ENCODE measurements at regions not wholly inside any gene's neighbourhood (a gene's known extent, or its start where the extent isn't known, plus 50 kb on each side); places are given as distances from the start of the nearest gene placed in this dataset.

DNA sequence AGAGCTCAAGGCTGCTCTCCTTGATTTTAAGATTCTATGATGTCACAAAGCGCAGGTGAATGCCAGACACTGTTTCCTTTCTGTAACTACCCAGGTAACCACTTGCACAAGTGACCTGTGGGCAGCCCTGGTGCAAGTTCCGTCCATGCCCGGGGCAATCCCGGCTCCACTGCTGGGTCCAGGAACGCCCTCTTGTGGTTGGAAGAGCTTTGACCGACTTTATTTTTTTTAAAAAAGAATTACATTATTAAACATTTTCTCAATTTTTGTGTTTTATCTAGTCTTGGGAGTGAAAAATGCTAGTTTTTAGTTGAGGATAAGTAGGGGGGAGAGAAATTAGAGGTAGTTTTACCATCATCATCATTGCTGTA, 695.2 kb downstream of the QKI start:
- Histone ChIP-seq H3K4me3 (ENCODE audit: low read depth, low read length) (no peak overlapping the region), H3K4me1 (ENCODE audit: control insufficient read depth, insufficient read depth, low read length) (no peaks in the 10 kb centered on the region), H3K9me3 (ENCODE audit: control insufficient read depth, insufficient read depth, low read depth, low read length) (peaks cover 7% of the 10 kb centered on the region; the same call in 1 of the 2 replicates), H3K27ac (ENCODE audit: low read depth, low read length) (no peak overlapping the region), H3K36me3 (ENCODE audit: control insufficient read depth, insufficient read depth, low read length) (no peaks in the 10 kb centered on the region), H3K27me3 (ENCODE audit: control insufficient read depth, insufficient read depth, low read length) (no peaks in the 10 kb centered on the region), H3K9ac (ENCODE audit: low read length) (no peak overlapping the region)

DNA sequence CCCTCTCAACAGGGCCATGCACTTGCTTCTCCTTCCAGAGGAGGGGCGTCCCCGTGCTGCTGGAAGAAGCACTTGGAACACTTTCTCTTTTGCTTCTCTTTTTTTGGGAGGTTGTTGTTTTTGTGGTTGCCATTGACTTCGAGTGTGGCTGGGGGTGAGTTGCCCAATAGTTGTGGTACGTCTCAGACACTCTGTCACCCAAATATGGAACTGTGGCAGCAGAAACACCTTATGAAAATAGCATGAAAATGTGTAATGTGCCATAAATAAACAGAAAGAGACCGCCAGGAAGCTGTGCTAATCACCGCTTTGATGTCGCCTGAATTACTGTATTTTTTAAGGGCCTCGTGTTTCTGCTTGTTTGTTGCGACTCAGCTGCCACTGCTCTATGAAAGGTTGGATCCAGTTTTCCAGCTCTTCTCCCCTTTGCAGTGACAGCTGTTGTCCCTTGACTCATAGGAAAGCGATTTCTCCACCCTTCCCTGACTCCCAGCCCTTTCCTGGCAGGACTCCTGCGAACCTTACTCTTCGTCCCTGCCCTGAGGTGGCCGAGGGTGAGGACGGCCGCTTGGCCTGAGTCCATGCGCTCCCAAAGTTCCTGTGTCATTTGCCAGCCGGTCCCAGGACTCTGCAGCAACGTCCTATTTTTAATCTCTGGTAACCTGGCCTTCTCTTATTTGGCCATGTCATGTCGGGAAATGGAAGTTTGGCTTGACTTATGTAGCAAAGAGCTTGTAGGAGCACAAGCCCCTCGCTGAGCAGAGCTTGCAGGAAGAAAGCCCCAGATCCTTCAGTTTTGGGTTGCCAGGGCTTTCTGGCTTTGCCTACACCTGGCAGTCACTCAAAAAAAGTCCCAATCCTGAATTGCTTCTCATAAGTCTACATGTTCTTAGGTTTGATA, 694.6 kb downstream of the QKI start:
- no peaks in the 10 kb centered on the region for H3K36me3 ChIP-seq (ENCODE audit: control insufficient read depth, insufficient read depth, low read length)
- H3K9me3 ChIP-seq (ENCODE audit: control insufficient read depth, insufficient read depth, low read depth, low read length): peaks cover 7% of the 10 kb centered on the region; the same call in 1 of the 2 replicates
- no peak overlapping the region for H3K27ac ChIP-seq (ENCODE audit: low read depth, low read length)
- H3K4me1 ChIP-seq (ENCODE audit: control insufficient read depth, insufficient read depth, low read length): no peaks in the 10 kb centered on the region
- no peak overlapping the region for H3K9ac ChIP-seq (ENCODE audit: low read length)
- no peak overlapping the region for H3K4me3 ChIP-seq (ENCODE audit: low read depth, low read length)
- no peaks in the 10 kb centered on the region for H3K27me3 ChIP-seq (ENCODE audit: control insufficient read depth, insufficient read depth, low read length)

GRCh38 chr6:164108092-164108491, 693.6 kb downstream of the QKI start:
- H3K9me3 ChIP-seq (ENCODE audit: control insufficient read depth, insufficient read depth, low read depth, low read length): no peaks in the 10 kb centered on the region
- no peak overlapping the region for H3K9ac ChIP-seq (ENCODE audit: low read length)
- no peaks in the 10 kb centered on the region for H3K27me3 ChIP-seq (ENCODE audit: control insufficient read depth, insufficient read depth, low read length)
- H3K4me3 ChIP-seq (ENCODE audit: low read depth, low read length): no peak overlapping the region
- H3K4me1 ChIP-seq (ENCODE audit: control insufficient read depth, insufficient read depth, low read length): no peaks in the 10 kb centered on the region
- no peak overlapping the region for H3K27ac ChIP-seq (ENCODE audit: low read depth, low read length)
- H3K36me3 ChIP-seq (ENCODE audit: control insufficient read depth, insufficient read depth, low read length): no peaks in the 10 kb centered on the region

GRCh38 chr6:164107297-164107995, 692.9 kb downstream of the QKI start:
- Histone ChIP-seq H3K36me3 (ENCODE audit: control insufficient read depth, insufficient read depth, low read length) (no peaks in the 10 kb centered on the region), H3K4me1 (ENCODE audit: control insufficient read depth, insufficient read depth, low read length) (peaks cover 4% of the 10 kb centered on the region), H3K27me3 (ENCODE audit: control insufficient read depth, insufficient read depth, low read length) (no peaks in the 10 kb centered on the region), H3K4me3 (ENCODE audit: low read depth, low read length) (no peak overlapping the region), H3K27ac (ENCODE audit: low read depth, low read length) (no peak overlapping the region), H3K9me3 (ENCODE audit: control insufficient read depth, insufficient read depth, low read depth, low read length) (no peaks in the 10 kb centered on the region), H3K9ac (ENCODE audit: low read length) (no peak overlapping the region)

DNA sequence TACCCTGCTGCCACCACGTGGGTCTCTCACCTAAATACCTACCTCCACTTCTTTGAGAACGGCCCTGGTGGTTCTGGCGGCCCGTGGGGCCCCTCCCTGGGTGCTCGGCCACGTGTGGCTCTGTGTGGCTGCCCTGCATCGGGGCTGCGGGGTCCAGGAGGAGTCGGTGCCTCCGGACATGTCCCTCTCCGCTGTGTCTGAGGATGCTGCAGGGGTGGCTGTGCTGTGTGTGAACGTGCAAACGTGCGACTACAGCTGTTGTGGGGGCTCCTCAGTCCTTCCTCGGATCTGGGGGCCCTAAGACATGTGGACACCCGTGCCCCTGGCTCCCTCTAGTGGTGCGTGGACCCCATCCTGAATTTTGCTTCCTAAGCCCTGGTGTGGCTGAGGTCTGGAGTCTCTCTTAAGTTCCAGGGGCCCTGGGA, 691.8 kb downstream of the QKI start:
- no peak overlapping the region for H3K27ac ChIP-seq (ENCODE audit: low read depth, low read length)

DNA sequence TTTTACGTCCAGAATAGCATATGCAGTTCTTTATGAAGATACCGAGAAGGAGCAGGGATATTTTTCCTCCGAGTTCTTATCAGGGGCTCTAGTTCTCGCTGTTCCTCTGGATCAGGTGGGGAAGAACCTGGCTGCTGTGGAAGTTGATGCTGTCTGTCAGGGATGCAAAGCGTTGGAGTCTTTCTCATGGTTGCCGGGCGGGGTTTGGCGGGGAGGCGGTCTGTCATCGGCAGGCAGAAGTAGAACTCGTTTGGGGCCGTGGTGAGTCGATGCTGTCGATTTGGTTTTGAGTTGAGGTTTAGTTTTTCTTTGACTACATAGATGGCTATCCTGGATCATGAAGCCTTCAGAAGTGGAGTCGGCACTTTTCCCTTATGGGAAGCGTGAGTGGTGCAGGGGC, 691.2 kb downstream of the QKI start:
- Histone ChIP-seq H3K4me3 (ENCODE audit: low read depth, low read length) (no peak overlapping the region), H3K4me1 (ENCODE audit: control insufficient read depth, insufficient read depth, low read length) (peaks cover 7% of the 10 kb centered on the region), H3K27ac (ENCODE audit: low read depth, low read length) (no peak overlapping the region), H3K36me3 (ENCODE audit: control insufficient read depth, insufficient read depth, low read length) (no peaks in the 10 kb centered on the region), H3K27me3 (ENCODE audit: control insufficient read depth, insufficient read depth, low read length) (no peaks in the 10 kb centered on the region), H3K9me3 (ENCODE audit: control insufficient read depth, insufficient read depth, low read depth, low read length) (no peaks in the 10 kb centered on the region), H3K9ac (ENCODE audit: low read length) (no peak overlapping the region)

More for the DNA sequence above, 691.8 kb downstream of the QKI start:
- Histone ChIP-seq H3K27me3 (ENCODE audit: control insufficient read depth, insufficient read depth, low read length) (no peaks in the 10 kb centered on the region), H3K36me3 (ENCODE audit: control insufficient read depth, insufficient read depth, low read length) (no peaks in the 10 kb centered on the region), H3K9me3 (ENCODE audit: control insufficient read depth, insufficient read depth, low read depth, low read length) (no peaks in the 10 kb centered on the region), H3K4me3 (ENCODE audit: low read depth, low read length) (no peak overlapping the region), H3K9ac (ENCODE audit: low read length) (no peak overlapping the region), H3K4me1 (ENCODE audit: control insufficient read depth, insufficient read depth, low read length) (peaks cover 7% of the 10 kb centered on the region)

- H3K4me3 ChIP-seq (ENCODE audit: low read depth, low read length): no peak overlapping the region
- H3K4me1 ChIP-seq (ENCODE audit: control insufficient read depth, insufficient read depth, low read length): peaks cover 7% of the 10 kb centered on the region
- H3K27ac ChIP-seq (ENCODE audit: low read depth, low read length): no peak overlapping the region
- H3K36me3 ChIP-seq (ENCODE audit: control insufficient read depth, insufficient read depth, low read length): no peaks in the 10 kb centered on the region
- H3K9me3 ChIP-seq (ENCODE audit: control insufficient read depth, insufficient read depth, low read depth, low read length): no peaks in the 10 kb centered on the region
- H3K9ac ChIP-seq (ENCODE audit: low read length): no peak overlapping the region
- H3K27me3 ChIP-seq (ENCODE audit: control insufficient read depth, insufficient read depth, low read length): no peaks in the 10 kb centered on the region
These were observed 689.9 kb downstream of the QKI start for GRCh38 chr6:164104432-164104831.

DNA sequence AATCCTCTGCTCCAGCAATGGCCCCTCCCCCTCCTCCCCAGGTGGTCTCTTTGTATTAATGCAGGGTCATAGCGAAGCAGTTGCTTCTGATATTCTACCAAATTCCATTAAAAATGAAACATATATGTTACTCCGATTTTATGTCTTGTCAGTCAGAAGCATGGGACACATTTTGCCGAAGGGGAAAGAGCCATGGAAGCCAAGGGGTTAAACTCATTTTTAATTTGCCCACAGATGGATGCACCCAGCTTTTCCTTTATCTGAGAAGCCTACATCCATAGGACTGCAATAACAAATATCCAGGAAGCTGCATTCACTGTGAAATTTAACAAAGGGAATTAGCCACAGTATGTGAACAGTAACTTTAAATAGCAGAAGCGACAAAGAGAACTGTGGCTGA, 688.2 kb downstream of the QKI start:
- Histone ChIP-seq H3K27ac (ENCODE audit: low read depth, low read length) (no peak overlapping the region), H3K9ac (ENCODE audit: low read length) (no peak overlapping the region), H3K4me3 (ENCODE audit: low read depth, low read length) (no peak overlapping the region), H3K4me1 (ENCODE audit: control insufficient read depth, insufficient read depth, low read length) (peaks cover 7% of the 10 kb centered on the region), H3K36me3 (ENCODE audit: control insufficient read depth, insufficient read depth, low read length) (no peaks in the 10 kb centered on the region), H3K9me3 (ENCODE audit: control insufficient read depth, insufficient read depth, low read depth, low read length) (no peaks in the 10 kb centered on the region), H3K27me3 (ENCODE audit: control insufficient read depth, insufficient read depth, low read length) (no peaks in the 10 kb centered on the region)

DNA sequence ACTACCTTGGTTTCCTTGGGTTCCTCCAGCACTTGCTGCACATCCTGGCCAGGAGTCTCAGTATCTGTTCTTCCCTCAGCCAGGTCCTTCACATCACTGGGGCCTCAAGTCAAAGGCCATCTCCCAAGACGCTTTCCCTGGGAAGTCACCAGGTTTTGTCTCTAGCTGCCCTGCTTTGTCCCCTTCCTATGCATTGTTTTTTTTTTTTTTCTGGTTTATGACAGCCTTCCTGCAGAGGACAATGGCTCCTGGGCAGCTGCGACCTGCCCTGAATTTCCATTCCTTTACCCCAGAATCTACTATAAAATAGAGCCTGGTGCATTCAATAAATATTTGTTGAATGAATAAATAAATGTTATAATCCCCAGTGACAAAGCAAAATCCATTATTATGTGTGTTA, 687.3 kb downstream of the QKI start:
- H3K9ac ChIP-seq (ENCODE audit: low read length): no peak overlapping the region
- H3K27ac ChIP-seq (ENCODE audit: low read depth, low read length): no peak overlapping the region
- no peak overlapping the region for H3K4me3 ChIP-seq (ENCODE audit: low read depth, low read length)
- H3K27me3 ChIP-seq (ENCODE audit: control insufficient read depth, insufficient read depth, low read length): no peaks in the 10 kb centered on the region
- H3K36me3 ChIP-seq (ENCODE audit: control insufficient read depth, insufficient read depth, low read length): no peaks in the 10 kb centered on the region
- H3K4me1 ChIP-seq (ENCODE audit: control insufficient read depth, insufficient read depth, low read length): peaks cover 7% of the 10 kb centered on the region
- no peaks in the 10 kb centered on the region for H3K9me3 ChIP-seq (ENCODE audit: control insufficient read depth, insufficient read depth, low read depth, low read length)

- Histone ChIP-seq H3K27ac (ENCODE audit: low read depth, low read length) (no peak overlapping the region), H3K4me3 (ENCODE audit: low read depth, low read length) (no peak overlapping the region), H3K4me1 (ENCODE audit: control insufficient read depth, insufficient read depth, low read length) (peaks cover 7% of the 10 kb centered on the region), H3K27me3 (ENCODE audit: control insufficient read depth, insufficient read depth, low read length) (no peaks in the 10 kb centered on the region), H3K9ac (ENCODE audit: low read length) (no peak overlapping the region), H3K36me3 (ENCODE audit: control insufficient read depth, insufficient read depth, low read length) (no peaks in the 10 kb centered on the region), H3K9me3 (ENCODE audit: control insufficient read depth, insufficient read depth, low read depth, low read length) (no peaks in the 10 kb centered on the region)
These were observed 684.8 kb downstream of the QKI start for GRCh38 chr6:164099269-164099865.

DNA sequence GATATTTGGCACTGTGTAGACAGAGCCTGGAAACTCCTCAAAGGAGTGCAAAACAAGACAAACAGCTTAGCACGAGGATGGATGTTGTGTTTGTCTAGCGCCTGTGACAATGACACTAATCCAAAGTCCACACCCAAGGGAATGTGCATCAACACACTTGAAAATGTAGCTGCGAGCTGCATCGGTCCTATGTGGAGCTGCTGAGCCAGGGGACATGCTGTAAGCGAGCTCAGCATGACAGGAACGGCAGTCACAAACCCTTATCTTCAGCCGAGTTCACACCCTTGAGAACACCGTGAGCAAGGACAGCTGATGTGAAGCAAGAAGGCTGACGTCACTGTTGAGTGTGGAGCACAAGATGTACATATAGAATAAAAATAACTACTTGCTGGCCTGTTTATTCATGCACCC, 684.3 kb downstream of the QKI start:
- no peak overlapping the region for H3K9ac ChIP-seq (ENCODE audit: low read length)
- no peaks in the 10 kb centered on the region for H3K36me3 ChIP-seq (ENCODE audit: control insufficient read depth, insufficient read depth, low read length)
- peaks cover 7% of the 10 kb centered on the region for H3K4me1 ChIP-seq (ENCODE audit: control insufficient read depth, insufficient read depth, low read length)
- H3K27me3 ChIP-seq (ENCODE audit: control insufficient read depth, insufficient read depth, low read length): no peaks in the 10 kb centered on the region
- no peaks in the 10 kb centered on the region for H3K9me3 ChIP-seq (ENCODE audit: control insufficient read depth, insufficient read depth, low read depth, low read length)
- no peak overlapping the region for H3K27ac ChIP-seq (ENCODE audit: low read depth, low read length)
- H3K4me3 ChIP-seq (ENCODE audit: low read depth, low read length): no peak overlapping the region
